ENCODE measurements at regions not wholly inside any gene's neighbourhood (a gene's known extent, or its start where the extent isn't known, plus 50 kb on each side); places are given as distances from the start of the nearest gene placed in this dataset.

DNA sequence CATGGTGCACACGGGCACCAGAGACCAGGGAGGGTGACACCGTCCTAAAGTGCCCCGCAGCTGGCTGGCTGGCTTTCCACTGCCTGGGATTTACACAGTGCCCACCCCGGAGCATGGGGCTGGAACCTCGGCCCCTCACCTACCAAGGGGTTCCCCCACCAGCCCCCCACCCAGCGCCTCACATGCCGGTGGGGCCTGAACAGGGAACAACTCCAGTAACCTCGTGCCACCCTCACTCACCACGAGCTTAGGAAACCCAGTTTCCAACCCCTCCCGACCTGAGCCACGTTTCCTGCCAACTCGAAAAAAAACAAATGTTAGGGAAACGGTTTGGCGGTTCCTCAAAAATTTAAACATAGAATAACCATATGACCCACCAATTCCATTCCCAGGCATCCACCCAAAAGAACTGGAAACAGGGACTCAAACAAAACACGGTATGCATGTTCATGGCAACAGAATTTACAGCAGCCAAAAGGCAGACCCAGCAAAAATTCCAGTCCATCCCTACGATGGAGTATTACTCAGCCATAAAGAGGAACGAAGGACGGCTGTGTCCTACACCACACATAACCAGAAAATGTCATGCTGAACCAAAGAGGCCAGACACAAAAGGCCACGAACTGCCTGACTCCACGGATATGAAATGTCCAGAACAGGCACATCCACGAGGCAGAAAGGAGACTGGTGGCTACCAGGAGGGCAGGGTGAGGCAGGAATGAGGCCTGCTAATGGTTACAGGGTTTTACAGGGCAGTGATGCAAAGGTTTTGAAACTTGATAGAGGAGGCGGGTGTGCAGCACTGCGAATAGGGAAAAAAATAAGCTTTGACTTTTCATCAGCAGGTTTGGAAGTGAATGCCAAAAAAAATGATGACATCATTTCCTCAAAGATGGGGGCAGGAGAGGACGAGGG, 68.9 kb downstream of the NCOR2 start:
- Histone ChIP-seq H3K9me3 (ENCODE audit: control insufficient read depth, insufficient read depth, low read length) (no peaks in the 10 kb centered on the region), H3K36me3 (ENCODE audit: insufficient read depth, low read length) (no peaks in the 10 kb centered on the region), H3K9ac (ENCODE audit: low read depth, low read length) (no peak overlapping the region), H3K4me1 (ENCODE audit: insufficient read depth, low read length) (peaks cover 39% of the 10 kb centered on the region)

DNA sequence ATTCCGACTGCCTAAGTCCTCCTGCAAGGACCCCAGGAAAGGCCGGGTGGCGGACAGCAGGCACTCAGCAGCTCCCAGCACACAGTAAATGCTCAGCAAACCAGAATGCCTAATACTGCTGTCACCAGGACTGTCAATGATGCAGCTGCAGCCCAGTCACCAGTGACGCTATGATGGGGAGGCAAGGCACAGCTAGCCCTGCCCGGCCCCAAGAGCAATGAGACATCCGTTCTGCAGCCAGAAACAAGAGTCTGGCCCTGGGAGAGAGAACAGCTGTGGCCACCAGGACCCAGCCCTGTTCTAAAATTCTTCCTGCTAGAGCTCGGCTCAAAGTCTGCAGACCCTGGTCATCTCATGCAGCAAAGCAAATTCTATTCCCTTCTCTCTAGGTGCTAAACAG, 69.8 kb downstream of the NCOR2 start:
- no peaks in the 10 kb centered on the region for H3K9me3 ChIP-seq (ENCODE audit: control insufficient read depth, insufficient read depth, low read length)
- no peaks in the 10 kb centered on the region for H3K36me3 ChIP-seq (ENCODE audit: insufficient read depth, low read length)
- H3K4me1 ChIP-seq (ENCODE audit: insufficient read depth, low read length), result peaks cover 39% of the 10 kb centered on the region
- H3K9ac ChIP-seq (ENCODE audit: low read depth, low read length), result no peak overlapping the region

DNA sequence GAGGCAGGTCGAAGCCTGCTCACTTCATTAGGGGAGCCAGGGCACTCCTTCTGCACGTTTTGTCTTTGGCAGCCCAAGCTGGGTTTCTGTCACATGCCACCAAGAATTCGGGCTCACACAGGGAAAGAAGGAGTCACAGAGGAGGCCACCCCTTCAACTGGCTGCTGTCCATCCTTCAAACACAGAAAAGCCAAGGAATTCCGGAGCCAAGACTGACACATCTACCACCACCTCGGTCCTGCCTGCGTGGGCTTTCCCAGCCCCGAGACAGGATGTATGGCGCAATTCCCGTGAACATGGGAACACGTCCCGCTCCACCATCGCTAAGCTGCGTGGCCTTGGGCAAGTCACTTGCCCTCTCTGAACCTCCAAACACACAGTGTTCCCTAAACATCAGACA, 70.4 kb downstream of the NCOR2 start:
- H3K9ac ChIP-seq (ENCODE audit: low read depth, low read length), result no peak overlapping the region
- no peaks in the 10 kb centered on the region for H3K9me3 ChIP-seq (ENCODE audit: control insufficient read depth, insufficient read depth, low read length)
- no peaks in the 10 kb centered on the region for H3K36me3 ChIP-seq (ENCODE audit: insufficient read depth, low read length)
- H3K4me1 ChIP-seq (ENCODE audit: insufficient read depth, low read length), result peaks cover 39% of the 10 kb centered on the region

DNA sequence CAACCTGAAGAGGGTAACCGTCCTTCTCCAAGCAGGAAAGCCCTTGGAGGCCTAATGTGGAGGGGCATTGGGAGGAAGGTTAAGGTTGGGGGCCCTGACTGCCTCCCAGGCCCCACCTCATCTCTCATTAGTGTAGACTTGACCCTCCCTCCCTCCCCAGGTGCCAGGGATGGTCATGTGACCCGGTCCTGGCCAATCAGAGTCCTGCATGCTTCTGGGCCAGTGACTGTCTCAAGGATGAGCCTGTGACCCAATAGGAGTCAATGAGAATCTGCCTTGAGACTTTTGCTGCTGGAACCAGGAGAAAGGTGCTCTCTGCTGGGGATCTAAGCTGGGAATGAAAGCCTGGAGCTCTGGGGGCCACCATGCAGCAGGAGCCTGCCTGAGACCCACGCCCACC, 70.8 kb downstream of the NCOR2 start:
- Histone ChIP-seq H3K4me1 (ENCODE audit: insufficient read depth, low read length) (peaks cover 39% of the 10 kb centered on the region), H3K9me3 (ENCODE audit: control insufficient read depth, insufficient read depth, low read length) (no peaks in the 10 kb centered on the region), H3K36me3 (ENCODE audit: insufficient read depth, low read length) (peaks cover 1% of the 10 kb centered on the region; the same call in 1 of the 2 replicates), H3K9ac (ENCODE audit: low read depth, low read length) (no peak overlapping the region)

DNA sequence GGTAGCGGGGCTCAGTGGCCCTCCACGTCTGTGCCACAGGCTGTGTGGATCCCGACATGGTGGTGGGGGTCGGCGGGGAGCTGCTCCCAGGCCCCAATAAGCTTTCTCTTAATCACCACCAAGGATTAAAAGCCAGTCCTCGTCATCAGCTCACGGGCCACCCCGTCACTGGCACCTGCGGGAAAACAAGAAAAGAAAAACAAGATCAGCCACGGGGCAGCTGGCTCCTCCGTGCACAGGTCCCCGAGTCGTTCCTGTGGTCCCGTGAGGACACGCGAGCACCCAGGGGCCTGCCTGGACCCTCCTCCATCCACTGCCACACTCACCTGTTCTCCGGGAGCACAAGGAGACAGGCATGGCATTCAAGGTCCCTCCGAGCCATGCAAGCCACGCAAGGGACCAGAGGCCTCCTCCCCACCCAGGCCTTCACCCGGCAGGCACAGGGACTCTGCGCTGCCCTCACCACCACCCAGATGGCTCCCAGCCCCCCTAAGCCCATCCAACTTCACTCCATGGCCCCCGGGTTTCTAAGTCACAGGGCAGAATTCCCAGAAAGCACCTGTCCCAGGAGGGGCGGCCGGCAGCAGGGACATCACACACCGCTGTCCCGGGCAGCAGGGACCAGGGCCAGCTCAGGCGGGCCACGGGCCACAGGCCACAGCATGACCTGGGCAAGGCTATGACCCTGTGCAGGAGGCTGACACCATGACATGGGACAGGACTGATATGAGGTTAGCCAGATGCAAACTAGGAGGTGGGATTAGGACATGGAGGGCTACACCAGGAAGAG, 72.0 kb downstream of the NCOR2 start:
- Histone ChIP-seq H3K9me3 (ENCODE audit: control insufficient read depth, insufficient read depth, low read length) (no peaks in the 10 kb centered on the region), H3K4me1 (ENCODE audit: insufficient read depth, low read length) (peaks cover 30% of the 10 kb centered on the region), H3K36me3 (ENCODE audit: insufficient read depth, low read length) (peaks cover 9% of the 10 kb centered on the region), H3K9ac (ENCODE audit: low read depth, low read length) (no peak overlapping the region)

DNA sequence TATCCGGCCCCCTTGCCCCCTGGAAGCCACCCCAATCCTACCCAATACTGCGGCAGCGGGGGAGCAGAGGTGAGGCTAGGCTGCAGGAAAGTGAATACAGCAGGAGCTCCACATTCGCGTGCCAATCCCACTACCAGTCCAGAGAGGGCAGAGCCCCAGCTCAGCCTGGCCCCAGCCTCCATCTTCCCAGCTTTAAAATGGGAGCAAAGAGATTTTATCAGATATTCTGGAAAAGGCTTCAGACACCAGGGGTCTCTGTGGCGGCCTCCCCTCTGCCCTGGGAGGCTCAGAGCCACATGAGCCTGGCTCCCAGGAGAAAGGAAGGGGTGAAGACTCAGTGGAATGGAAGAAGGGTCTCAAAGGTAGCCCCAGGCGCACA, 72.7 kb downstream of the NCOR2 start:
- Histone ChIP-seq H3K4me1 (ENCODE audit: insufficient read depth, low read length) (peaks cover 23% of the 10 kb centered on the region), H3K9ac (ENCODE audit: low read depth, low read length) (no peak overlapping the region), H3K9me3 (ENCODE audit: control insufficient read depth, insufficient read depth, low read length) (no peaks in the 10 kb centered on the region), H3K36me3 (ENCODE audit: insufficient read depth, low read length) (peaks cover 9% of the 10 kb centered on the region)

DNA sequence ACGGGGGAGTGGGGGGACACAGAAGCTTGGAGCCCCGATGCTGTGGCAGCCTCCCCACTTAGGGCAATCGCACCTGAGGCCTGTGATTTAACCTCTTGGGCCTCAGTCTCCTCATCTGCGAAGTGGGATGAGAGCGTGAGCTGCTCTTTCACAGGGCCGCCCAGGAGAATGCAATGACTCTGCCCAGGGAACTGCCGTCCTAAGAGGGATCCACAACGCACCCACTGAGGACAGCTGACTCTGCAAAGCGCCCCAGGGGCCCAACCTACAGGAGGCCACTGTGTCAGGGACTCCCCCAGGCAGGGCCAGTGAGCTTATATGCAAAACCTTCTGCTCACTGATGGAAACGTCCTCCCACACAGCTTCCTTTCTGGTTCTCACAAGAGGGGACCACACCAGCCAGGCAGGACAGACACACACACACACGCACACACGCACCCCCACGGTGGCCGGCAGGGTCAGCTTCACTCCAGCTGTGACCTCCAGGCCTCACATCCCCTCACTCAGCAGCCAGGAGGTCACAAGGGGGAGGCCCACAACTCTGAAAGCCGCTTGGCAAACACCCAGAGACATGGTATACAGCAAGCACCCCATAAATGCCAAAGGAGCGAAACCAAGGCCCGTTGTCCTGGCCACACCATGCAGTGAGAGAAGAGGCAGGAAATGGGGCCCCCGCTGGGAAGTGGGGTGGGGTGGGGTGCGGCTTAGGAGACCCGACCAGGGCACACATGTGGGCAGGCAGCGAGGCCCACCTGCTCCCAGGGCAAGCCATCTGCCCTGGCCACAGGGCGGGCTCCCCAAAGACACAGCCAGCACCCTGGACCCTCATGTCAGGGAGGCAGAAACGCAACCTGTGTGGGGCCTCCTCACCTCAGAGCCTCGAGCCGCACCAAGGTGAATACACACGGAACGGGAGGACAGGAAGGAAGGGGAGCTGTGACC, 73.3 kb downstream of the NCOR2 start:
- Histone ChIP-seq H3K36me3 (ENCODE audit: insufficient read depth, low read length) (peaks cover 9% of the 10 kb centered on the region), H3K9ac (ENCODE audit: low read depth, low read length) (no peak overlapping the region), H3K9me3 (ENCODE audit: control insufficient read depth, insufficient read depth, low read length) (no peaks in the 10 kb centered on the region), H3K4me1 (ENCODE audit: insufficient read depth, low read length) (peaks cover 16% of the 10 kb centered on the region)

DNA sequence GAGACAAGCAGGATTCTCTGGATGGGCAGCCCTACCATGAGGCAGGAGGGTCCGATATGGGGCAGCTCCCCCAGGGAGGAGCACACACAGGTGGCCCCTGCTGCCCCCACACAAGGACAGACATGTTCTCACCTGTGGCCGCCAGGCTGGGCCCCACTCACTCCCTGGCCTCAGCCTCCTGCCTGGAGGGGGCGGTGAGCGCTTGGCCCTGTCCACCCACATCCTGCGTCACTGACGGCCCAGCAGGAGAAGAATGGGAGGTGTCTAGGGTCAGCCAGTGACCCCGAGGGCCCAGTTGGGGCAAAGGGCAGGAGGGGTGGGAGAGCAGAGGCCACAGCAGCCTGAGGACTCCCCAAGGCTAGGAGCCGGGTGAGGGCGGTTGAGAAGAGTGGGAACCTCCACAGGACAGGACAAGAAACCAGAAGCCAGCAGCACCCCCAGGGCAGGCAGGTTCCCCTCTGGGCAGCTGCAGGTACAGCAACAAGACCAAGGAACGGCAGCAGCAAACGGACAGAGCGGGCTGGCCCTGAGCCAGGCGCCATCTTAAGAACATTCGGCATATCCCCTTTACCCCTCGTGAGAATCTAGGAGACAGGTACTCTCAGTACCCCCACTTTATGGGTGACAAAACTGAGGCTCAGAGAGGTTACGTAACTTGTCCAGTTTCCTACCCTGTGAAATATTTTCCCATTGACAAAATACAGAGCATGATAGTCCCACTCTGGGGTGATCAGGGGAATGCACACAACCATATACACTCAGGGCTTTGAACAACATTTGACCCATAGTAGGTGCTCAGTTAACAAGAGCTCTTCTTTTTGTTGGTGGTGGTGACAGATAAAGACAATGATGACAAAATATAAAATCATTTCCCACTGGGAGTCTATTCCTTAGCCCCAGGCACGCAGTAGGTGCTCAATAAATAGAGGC, 74.3 kb downstream of the NCOR2 start:
- Histone ChIP-seq H3K9me3 (ENCODE audit: control insufficient read depth, insufficient read depth, low read length) (no peaks in the 10 kb centered on the region), H3K4me1 (ENCODE audit: insufficient read depth, low read length) (peaks cover 11% of the 10 kb centered on the region; the same call in 1 of the 2 replicates), H3K36me3 (ENCODE audit: insufficient read depth, low read length) (peaks cover 9% of the 10 kb centered on the region), H3K9ac (ENCODE audit: low read depth, low read length) (no peak overlapping the region)

DNA sequence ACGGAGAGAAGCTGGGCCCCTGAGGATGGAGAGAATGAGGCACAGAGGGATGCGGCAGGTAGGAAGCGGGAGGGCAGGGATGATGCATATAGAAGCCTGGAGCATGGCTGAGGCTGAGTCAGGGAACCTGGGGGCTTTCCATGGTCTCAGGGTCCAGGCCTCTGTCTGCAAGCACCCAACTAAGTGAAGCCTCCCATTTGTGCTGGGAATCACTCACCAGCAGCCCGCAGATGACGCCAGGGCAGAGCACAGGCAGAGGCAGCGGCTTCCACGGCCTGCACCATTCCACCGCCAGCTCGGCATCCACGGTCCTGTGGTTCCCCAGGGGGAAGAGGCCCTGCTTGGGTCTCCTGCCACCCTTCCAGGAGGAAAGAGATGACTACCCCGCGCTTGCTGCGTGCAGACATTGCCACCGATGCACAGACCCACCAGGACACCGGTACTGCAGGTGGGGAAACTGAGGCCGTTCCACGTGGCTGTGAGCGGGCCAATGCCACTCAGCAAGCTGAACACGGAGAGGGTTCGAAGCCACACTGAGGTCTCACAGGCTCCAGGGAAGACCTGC, 75.5 kb downstream of the NCOR2 start:
- Histone ChIP-seq H3K9ac (ENCODE audit: low read depth, low read length) (no peak overlapping the region), H3K4me1 (ENCODE audit: insufficient read depth, low read length) (peaks cover 3% of the 10 kb centered on the region; the same call in 1 of the 2 replicates), H3K36me3 (ENCODE audit: insufficient read depth, low read length) (peaks cover 9% of the 10 kb centered on the region), H3K9me3 (ENCODE audit: control insufficient read depth, insufficient read depth, low read length) (no peaks in the 10 kb centered on the region)

DNA sequence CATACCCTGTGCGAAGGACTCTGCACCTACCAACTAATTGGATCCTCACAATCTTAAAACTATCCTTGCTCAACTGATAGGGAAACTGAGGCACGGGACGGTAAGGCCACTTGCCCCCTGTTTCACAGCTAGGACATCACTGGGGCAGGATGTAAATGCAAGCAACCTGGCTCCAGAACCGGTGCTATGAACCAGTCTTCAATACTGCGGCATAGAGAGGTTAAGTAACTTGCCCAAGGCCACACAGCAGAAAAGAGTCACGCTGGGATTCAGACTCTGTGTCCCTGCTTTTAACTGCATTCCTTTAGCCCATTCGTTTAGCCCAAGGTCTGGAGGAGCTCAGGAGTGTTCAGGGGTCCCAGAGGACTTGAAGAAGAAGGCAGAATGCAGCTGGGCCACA, 76.1 kb downstream of the NCOR2 start:
- Histone ChIP-seq H3K9ac (ENCODE audit: low read depth, low read length) (no peak overlapping the region), H3K36me3 (ENCODE audit: insufficient read depth, low read length) (peaks cover 9% of the 10 kb centered on the region), H3K4me1 (ENCODE audit: insufficient read depth, low read length) (no peaks in the 10 kb centered on the region), H3K9me3 (ENCODE audit: control insufficient read depth, insufficient read depth, low read length) (no peaks in the 10 kb centered on the region)

DNA sequence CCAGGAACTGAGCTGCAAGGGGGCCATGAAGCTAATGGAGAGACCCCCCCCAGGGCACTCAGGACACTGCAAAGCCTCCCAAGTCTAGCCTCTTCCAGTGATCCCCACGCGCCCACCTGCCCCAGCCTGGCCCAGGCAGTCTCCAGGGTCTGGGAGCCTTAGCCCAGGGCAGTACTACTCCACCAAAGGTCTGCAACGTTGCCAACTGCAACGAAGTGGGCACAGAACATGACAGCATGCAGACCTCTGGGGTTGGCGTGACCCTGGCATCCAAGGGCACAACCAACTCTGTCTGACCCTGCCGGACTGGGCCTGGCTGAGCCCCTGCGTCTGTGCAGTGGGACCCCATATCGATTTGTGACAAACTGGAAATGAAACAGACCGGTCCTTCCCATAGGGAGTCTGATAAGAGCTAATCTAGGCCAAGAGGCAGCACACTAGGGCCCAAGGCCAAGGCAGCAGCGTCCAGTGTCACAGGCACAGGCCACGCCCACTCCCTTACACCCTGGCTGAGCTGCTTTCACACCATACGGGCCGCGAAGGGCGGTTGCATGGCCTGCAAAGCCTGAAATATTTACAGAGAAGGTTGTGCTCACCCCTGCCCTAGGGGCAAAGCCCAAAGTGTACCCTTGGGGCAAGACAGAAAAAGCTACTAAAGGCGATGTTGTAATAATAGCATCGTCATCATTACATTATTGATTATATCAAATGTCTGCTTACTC, 76.7 kb downstream of the NCOR2 start:
- Histone ChIP-seq H3K9me3 (ENCODE audit: control insufficient read depth, insufficient read depth, low read length) (no peaks in the 10 kb centered on the region), H3K4me1 (ENCODE audit: insufficient read depth, low read length) (no peaks in the 10 kb centered on the region), H3K9ac (ENCODE audit: low read depth, low read length) (no peak overlapping the region), H3K36me3 (ENCODE audit: insufficient read depth, low read length) (peaks cover 9% of the 10 kb centered on the region)

DNA sequence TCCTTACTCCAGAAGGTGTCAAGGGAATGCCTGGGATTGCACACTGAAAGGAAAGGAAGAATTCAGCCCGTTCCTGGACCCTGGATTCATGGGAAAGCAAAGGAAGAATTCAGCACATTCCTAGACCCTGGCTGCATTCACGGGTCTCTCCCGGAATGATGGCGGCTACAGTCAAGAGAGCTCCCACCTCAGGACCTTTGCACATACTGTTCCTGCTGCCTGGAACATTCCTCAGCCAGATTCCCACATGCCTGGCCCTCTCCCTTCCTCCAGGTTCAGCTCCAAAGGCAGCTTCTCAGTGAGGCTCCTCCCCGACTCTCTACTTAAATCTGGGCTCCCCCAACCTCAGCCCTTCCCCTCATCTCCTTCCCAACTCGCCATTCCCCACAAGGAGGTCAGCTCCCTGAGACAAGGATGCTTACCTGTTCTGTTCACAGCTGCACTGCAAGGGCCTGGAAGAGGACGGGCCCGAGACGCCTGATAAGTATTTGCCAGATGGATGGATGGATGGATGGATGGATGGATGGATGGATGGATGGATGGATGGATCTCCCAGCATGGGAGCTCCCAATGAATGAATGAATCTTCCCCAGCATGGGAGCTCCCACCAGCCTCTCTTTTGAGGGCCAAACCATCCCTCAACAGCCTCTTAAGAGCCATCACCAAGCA, 77.4 kb downstream of the NCOR2 start:
- no peak overlapping the region for H3K9ac ChIP-seq (ENCODE audit: low read depth, low read length)
- peaks cover 15% of the 10 kb centered on the region for H3K36me3 ChIP-seq (ENCODE audit: insufficient read depth, low read length)
- H3K4me1 ChIP-seq (ENCODE audit: insufficient read depth, low read length), result no peaks in the 10 kb centered on the region
- no peaks in the 10 kb centered on the region for H3K9me3 ChIP-seq (ENCODE audit: control insufficient read depth, insufficient read depth, low read length)

All from ES-I3 (cell line).